Activated CD4-positive, CD25-positive, alpha-beta regulatory T cell treated with anti-CD3 and anti-CD28 coated beads, Interleukin-2, amount 50 U/mL, for 16 hours (primary cell): ENCODE measurements at regions not wholly inside any gene's neighbourhood (a gene's known extent, or its start where the extent isn't known, plus 50 kb on each side); places are given as distances from the start of the nearest gene placed in this dataset.
"Not testable (repeated sequence)": the region's sequence is repeated elsewhere in the genome, so short reads cannot be mapped to it uniquely, and the experiment has no call there.

Experiments used
- DNase-seq: peaks from one replicate; pipeline ENCODE4 v3.0.0-alpha.2; 2020; ENCODE audit warnings: low read depth, low spot score

DNA sequence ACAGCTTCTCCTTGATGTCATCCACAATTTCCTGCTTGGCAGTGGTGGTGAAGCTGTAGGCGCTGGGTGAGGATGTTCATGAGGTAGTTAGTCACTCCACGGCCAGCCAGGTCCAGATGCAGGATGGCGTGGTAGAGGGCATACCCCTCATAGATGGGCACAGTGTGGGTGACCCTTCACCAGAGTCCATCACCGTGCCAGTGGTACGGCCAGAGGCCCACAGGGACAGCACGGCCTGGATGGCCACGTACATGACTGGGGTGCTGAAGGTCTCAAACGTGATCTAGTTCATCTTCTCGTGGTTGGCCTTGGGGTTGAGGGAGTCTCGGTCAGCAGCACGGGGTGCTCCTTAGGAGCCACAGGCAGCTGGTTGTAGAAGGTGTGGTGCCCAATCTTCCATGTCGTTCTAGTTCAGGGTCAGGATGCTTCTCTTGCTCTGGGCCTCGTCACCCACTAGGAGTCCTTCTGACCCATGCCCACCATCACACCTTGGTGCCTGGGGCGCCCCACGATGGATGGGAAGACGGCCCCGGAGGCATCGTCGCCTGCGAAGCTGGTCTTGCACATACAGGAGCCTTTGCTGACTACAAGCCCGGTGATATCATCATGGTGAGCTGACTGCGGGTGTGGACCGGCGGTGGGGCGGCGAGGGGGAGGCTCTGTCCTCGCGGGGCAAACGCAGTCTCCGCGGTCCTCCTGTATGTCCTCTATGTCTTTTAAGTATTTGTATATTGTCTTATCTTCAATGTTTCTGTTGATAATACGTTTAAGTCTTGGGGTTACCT is 1119.0 kb downstream of the NAALADL2 start:
- DNase-seq: no peak

DNA sequence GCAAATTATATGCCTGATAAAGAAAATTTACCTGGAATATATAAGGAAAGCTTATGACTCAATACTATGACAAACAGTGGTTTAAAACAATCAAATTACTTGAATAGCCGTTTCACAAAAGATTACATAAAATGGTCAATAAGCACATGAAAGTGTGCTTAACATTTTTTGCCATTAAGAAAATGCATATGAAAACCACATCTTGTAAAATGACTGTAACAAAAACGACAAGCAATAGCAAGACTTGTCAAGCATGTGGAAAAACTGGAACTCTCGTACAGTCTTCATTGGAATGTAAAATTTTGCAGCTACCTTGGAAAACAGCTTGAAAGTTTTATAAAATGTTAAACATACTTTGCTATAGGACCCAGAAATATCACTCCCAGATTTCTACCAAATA is 1110.3 kb downstream of the NAALADL2 start:
- DNase-seq: no peak

DNA sequence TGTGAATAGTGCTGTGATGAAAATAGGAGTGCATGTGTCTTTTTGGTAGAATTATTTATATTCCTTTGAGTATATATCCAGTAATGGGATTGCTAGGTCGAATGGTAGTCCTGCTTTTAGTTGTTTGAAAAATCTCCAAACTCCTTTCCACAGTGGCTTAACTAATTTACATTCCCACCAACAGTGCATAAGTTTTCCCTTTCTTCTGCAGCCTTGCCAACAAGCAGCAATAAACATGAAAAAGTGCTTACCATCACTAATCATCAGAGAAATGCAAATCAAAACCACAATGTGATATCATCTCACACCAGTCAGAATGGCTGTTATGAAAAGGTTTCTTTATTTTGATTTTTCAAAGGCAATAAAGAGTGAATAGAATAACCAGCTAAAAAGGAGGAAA is 1105.9 kb downstream of the NAALADL2 start:
- no peak for DNase-seq

DNA sequence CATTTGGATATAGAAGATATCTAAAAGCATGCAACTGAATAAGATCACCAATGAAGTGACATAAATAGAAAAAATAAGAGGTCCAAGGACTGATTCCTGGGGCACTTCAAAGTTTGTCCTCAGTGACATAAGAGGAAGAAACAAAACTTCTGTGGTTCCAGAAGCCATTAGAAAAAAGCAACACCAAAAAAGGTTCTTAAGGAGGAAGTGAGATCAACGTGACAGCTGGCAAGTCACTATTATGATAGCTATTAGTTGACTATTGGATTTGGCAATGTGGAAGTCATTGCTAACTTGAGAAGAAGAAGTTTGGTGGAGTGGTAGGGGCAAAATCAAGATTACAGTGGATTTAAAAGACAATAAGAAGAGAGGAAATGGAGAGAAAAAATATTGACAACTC is 1098.3 kb downstream of the NAALADL2 start:
- no peak for DNase-seq

DNA sequence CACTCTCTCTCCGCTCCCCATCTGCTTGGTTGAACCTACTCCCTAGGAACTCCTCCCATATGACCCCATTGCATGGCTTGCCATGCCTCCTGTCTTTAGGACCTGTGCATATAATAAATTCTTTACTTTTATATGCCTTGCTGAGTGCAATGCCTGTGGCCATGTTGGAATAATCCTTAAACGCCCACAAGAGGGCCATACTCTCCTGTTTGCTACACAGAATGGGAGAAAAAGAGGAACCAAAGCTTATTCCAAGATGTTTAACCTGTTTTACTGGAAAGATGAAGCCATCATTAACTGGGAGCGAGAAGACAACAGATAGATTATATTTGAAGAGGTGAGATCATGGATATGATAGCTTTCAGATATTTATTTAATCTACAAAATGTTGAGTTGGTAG is 1097.8 kb downstream of the NAALADL2 start:
- no peak for DNase-seq

DNA sequence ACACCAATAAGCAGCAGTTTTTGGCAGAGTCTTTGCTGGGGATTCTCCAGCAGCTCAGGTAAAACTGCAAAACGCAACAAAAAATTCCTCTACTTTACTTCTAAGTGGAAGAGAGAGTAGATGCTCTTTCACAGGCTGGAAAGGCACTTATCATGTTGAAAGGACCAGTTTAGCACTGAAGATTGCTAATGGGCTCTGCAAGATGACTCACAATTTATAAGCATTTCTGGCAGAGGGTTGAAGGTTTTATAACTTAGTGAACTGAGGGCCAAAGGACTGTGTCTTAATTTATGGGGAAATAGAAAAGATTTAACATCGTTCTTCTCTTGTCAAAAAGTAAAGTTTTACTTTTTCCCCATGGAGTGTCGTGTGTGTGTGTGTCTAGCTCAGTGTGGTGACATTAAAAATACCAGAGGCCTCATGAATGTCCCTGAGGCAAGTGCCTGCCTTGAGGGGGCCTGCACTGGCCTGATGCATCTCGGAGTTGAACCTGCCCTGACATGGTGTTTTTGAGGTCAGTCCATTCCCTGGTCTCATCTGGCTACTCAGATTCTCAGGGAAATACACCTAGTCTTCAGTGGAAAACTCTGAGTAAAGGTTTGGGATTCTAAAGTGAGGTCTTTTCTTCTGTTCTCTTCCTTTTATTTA is 1092.0 kb downstream of the NAALADL2 start:
- no peak for DNase-seq

DNA sequence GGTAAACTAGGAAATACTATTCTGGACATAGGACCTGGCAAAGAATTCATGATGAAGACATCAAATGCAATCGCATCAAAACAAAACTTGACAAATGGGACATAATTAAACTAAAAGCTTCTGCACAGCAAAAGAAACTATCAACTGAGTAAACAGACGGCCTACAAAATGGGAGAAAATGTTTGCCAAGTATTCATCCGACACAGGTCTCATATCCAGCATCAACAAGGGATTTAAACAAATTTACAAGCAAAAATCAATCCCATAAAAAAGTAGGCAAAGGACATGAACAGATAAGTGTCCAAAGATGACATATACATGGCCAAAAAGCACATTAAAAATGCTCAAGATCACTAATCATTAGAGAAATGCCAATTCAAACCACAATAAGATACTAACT is 1088.9 kb downstream of the NAALADL2 start:
- no peak for DNase-seq

DNA sequence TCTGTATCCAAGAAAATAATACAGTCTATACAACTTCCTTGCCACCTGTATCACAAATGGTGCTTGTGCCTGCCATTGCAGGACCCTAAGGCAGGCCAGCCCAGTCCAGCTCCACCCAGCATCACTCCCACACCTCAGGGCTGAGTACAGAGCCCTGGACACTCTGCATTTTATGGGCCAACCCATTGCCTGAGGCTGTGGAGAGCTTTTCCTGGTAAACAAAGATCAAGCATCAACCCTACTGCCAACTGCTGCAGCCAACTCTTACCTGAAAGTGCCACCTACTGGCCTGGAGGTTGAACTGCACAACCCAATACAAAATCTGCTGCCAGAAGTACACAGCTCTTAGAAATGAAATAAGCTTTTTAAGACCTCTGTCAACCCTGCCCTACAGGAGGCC is 1082.2 kb downstream of the NAALADL2 start:
- no peak for DNase-seq

DNA sequence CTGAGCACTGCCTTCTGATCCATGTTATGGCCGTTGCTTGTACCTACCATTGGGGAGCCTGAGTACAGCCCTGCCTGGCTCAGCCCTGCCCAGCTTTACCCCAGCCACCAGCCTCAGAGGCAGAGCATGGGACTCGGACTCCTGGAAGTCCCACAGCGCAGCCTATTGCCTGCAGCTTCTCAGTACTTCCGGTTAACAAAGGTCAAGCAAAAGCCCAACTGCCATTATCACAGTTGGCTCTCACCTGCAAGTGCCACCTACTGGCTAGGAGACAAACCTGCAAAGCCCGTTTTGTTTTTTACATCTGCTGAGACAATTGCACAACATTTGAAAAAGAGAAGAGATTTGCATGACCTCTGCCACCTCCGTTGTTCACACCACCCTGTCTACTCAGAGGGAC is 1081.7 kb downstream of the NAALADL2 start:
- no peak for DNase-seq

DNA sequence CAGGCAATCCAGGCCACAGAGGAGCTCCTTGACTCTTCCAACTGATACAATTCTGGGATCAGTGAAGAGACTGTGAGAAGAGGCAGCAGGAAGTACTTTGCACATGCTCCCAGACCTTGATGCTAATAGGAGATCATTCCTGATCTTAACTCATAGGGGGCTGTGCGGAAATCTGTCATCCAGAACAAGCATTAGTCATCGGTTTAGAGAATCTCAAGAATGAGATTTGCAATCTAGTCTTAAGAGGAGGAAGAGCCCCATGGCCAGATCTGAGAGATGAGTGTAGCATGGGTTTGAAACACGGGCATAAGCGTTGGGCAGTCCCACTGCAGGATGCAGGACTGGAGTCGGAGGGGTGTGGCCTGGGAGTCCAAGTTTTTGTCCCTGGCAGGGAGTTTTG is 1081.1 kb downstream of the NAALADL2 start:
- no peak for DNase-seq

DNA sequence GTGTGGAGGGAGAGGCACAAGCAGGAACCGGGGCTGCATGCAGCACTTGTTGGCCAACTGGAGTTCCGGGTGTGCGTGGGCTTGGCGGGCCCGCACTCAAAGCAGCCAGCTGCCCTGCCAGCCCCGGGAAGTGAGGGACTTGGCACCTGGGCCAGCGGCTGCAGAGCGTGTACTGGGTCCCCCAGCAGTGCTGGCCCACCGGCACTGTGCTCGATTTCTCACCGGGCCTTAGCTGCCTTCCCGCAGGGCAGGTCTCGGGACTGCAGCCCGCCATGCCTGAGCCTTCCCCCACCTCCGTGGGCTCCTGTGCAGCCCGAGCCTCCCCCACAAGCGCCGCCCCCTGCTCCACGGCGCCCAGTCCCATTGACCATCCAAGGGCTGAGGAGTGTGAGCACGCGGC is 1078.2 kb downstream of the NAALADL2 start:
- not testable (repeated sequence) for DNase-seq

DNA sequence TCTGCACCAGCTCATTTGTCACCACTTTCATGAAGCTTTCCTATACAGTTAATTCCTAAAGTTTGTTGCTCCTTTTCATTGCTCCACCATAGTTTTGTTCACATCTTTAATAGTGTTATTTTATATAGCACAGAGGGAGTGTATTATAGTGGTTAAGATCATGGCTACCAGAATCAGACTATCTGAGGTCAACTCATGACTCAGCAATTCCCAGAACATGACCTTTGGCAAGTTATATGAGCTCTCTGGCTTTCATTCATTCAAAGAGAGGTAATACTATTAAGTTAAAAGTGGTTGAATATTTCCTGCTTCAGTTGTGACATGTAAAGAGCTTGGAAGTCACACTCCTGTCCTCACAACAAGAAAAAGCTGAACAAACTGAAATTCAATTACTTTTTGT is 1073.5 kb downstream of the NAALADL2 start:
- DNase-seq: no peak

DNA sequence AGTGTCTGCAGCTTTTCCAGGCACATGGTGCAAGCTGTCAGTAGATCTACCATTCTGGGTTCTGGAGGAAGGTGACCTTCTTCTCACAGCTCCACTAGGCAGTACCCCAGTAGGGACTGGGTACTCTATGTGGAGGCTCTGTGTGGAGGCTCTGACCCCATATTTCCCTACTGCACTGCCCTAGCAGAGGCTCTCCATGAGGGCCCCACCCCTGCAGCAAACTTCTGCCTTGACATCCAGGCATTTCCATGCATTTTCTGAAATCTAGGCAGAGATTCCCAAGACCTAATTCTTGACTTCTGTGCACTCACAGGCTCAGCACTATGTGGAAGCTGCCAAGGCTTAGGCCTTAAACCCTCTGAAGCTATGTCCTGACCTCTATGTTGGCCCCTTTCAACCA is 1060.0 kb downstream of the NAALADL2 start:
- no peak for DNase-seq

DNA sequence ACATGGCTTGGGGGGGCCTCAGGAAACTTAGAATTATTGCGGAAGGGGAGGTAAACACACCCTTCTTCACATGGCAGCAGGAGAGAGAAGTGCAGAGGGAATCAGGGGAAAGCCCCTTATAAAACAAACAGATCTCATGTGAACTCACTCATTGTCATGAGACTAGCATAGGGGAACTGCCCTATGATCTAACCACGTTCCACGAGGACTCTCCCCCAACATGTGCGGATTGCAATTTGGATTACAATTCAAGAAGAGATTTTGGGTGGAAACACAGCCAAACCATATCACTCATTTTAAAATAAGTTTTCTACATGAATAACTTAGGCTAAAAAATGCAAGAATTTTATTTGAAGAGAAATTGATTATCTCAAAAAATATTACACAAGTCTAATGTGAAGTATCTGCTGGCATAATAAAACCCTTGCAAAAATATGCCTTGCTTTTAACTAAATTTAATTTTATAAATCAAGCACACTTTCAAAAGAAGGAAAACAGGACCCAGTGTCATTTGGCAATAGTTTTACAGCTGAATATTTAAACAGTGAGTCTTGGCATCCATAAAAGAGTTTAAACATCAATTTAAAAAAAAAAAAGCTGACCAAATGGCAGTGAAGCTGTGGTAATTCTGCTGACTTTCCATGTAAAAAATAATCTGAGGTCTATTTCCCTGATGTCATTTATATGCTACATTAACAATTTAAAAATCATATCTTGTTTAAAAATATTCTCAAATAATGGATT is 1057.2 kb downstream of the NAALADL2 start:
- no peak for DNase-seq

DNA sequence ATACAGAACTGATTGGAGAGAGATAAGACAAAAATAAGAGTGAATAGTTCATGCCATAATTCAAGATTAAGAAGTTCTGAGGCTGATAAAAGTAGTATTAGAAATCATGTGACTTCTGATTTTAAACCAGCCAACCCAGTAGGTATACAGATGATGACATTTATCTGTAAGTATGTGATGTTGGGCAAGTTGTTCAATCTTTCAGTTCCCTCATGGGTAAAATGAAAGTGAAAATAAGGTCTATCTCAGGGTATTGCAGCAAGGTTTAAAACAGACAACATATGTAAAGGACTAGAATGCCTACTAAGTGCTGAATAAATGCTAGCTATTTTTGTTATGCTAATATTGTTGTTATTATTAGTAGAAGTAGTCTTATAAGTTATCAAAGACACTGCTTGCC is 1055.7 kb downstream of the NAALADL2 start:
- DNase-seq: no peak

DNA sequence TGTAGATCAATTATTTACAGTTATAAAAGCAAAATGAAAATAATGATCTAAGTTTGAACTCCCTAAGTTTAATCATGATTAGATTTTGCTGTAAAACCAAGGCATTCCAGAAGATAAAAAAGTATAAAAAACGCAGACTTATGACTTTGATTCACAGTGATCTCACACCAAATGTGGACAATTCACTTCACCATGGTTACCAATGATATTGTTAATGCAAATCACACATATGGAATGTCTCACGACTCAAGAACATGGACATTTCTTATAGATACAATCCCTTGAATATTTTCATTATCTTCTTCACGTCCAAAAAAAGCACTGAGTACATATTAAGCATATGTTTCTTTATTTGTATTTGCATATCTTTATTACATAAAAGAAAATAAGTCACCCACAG is 1054.2 kb downstream of the NAALADL2 start:
- DNase-seq: no peak

DNA sequence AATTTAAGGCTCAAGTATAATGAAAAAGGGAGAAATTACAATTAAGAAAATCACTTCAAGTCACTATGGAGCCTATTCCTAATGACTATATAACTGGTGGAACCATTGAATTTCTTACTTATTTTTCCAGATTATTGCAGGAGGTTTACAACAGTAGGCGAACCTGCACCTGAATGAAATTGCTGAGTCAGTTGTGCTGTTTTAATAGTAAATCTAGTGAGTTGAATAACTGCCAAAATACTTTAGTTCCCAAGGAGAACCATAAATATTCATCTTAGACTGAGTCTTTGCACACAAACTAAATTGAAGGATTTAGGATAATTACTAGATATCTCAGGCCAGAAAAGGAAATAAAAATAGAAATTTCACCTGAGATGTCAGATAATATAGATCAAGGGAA is 1052.8 kb downstream of the NAALADL2 start:
- DNase-seq: no peak

DNA sequence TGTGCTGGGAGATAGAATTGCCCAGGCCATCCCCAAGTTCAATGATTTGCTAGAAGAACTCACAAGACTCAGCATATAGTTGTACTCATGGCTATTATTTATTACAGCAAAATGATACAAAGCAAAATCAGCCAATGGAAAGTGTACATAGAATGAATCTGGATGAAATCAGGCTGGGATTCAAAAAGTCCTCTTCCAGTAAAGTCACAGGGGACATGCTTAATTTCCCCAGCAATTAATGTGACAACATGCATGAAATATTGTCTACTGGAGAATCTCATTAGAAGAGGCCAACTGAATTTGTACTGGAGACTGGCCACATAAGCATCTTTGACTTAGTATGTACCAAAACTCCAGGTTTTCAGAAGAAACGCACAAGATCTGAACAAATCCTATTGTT is 1043.1 kb downstream of the NAALADL2 start:
- no peak for DNase-seq

DNA sequence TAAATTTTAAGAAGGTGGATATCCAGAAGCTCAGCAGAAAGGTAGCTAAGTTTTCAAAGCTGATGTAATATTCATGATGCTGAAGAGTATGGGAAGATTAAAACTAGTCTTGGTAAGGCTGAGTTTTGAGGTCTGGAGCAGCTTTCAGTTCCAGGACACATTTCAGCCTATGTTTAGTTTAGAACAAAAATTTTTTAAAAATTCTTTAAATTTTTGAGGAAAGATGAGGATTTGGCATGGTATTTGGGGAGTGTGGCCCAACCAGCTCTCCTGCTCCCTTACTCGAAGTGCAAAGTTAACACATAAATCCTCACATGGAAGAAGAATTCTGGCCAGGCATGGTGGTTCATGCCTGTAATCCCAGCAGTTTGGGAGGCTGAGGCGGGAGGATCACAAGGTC is 1039.1 kb downstream of the NAALADL2 start:
- no peak for DNase-seq

DNA sequence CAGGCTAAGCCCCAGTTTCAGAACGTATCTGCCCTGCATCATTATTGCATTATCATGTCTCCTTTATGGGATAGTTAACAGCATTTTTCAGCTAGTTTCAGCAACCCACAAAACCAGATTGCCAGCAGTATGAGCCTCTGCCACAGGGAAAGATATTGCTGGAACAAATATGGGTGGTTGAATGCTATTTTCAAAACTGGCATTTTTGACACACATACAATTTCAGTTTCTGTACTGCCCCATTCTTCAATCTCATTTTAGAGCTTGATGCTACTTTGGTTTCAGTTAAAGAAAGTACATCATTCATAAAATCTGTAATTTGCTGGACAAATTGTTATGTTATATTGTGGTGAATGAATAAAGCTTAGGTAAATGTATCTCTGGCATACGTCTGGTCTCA is 1037.5 kb downstream of the NAALADL2 start:
- DNase-seq: no peak

DNA sequence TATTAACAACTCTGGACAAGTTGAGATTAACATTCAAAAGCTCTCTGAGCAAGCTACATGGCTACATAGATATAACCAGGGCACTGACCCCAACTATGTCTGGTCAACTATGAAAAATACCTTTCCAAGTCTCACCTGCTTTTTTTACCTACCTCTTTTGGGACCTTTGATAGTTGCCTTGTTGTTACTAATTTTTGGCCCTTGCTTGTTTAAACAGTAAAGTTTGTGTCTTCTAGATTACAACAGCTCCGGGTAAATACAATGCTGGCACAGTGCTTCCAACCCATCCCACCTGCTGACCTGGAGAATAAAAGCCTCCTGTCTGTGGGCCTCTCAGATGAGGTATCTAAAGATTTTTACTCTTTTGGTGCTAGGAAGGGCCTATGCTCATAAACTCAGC is 1036.6 kb downstream of the NAALADL2 start:
- no peak for DNase-seq

DNA sequence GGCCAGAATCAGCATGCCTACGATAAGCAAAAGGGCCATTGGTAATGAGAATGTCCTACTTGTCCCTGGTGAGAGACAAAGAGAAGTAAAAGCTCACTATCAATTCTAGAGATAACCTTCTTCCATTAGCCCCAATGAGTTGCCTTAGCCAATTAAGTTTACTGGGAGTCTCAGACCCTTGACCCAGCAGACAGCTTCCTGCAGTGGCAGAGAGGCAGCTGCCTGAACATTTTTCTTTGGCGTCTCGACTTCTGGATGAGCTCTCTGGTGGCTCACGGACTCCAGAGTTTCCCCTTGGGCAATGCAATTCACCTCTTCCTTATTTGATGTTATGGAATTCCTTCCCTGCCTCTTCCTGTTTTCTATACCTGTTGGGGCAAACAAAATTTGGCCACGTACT is 1034.4 kb downstream of the NAALADL2 start:
- DNase-seq: no peak

DNA sequence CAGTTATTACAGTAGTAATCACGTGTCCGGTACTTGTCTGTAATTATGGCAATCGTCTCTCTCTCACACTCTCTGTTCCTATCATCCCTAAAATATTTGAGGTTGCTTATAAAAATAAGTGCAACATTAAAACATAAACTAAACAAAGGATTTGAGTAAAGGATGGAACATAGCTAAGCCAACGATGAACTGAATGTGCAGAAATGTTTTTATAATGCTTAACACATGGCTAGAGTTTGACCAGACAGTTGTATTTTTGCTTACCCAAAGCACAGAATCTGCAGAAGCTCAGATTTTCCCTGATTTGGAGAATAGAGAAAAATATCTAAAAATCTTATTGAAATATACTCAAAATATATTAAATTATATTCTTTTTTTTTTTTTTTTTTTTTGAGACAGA is 1030.9 kb downstream of the NAALADL2 start:
- DNase-seq: no peak
